GM12878 (cell line): ENCODE measurements at regions not wholly inside any gene's neighbourhood (a gene's known extent, or its start where the extent isn't known, plus 50 kb on each side); places are given as distances from the start of the nearest gene placed in this dataset.

Source experiments
- CEBPB ChIP-seq, 2 experiments: fragments of 150-350 bp in 1 of 2; IDR thresholded peaks; 2 replicates each; pipeline ENCODE4 v1.6.1; 2012 to 2014; ENCODE audit warnings: low read depth in 2 of 2, low read length in 2 of 2, borderline replicate concordance in 1 of 2, inconsistent platforms in 1 of 2
- SRF ChIP-seq, 2 experiments: IDR thresholded peaks; 2 replicates each; pipeline ENCODE4 v1.6.1; 2011; ENCODE audit warnings: low read depth in 2 of 2, low read length in 2 of 2, mild to moderate bottlenecking in 1 of 2, moderate library complexity in 1 of 2

DNA sequence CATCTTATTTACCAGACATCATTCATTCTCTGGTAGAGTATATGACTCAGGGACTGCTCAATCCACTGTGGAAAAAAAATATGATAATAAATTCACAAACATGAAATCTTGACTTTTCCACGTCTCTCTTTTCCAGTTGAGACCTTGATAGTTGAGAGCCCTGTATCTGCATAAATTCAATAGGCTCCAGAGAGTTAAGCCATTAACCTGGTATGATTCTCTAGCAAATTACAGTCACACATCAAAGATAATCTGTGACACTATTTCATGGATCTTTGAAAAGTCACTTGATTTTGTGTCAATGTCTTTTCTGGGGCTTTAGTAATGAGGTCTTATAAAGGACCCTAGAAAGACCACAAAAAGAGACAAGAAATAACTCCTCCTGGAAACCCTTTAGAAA lies 154.2 kb upstream of the FOXG1 start:
- TF ChIP-seq CEBPB (IDR thresholded peaks at IDR 0.05; ENCODE audit: borderline replicate concordance in 1 of 2, low read depth in 2 of 2, low read length in 2 of 2): no peak
- TF ChIP-seq SRF (IDR thresholded peaks at IDR 0.05; ENCODE audit: low read depth in 2 of 2, low read length in 2 of 2): no peak
